GM06990 (cell line): ENCODE measurements at regions not wholly inside any gene's neighbourhood (a gene's known extent, or its start where the extent isn't known, plus 50 kb on each side); places are given as distances from the start of the nearest gene placed in this dataset.

Source experiments
- DNase-seq: peaks from one replicate; pipeline ENCODE4 v3.0.0-alpha.2; 2011; ENCODE audit not compliant: insufficient read length; ENCODE audit errors: extremely low read depth
- H3K27me3 ChIP-seq: replicated peaks from 2 replicates; pipeline ENCODE4 v1.6.0; 2011; ENCODE audit warnings: low read length; ENCODE audit not compliant: control insufficient read depth, insufficient read depth
- H3K36me3 ChIP-seq: 2 replicates; pipeline ENCODE4 v1.5.1; 2011; ENCODE audit warnings: low read length; ENCODE audit not compliant: control insufficient read depth, insufficient read depth
- H3K4me3 ChIP-seq: replicated peaks from 2 replicates; pipeline ENCODE4 v1.5.1; 2011; ENCODE audit warnings: low read depth, mild to moderate bottlenecking, control low read depth, low read length
- CTCF ChIP-seq: IDR thresholded peaks from 2 replicates; pipeline ENCODE4 v1.5.1; 2011; ENCODE audit warnings: low read length, control low read depth, mild to moderate bottlenecking, inconsistent platforms; ENCODE audit not compliant: insufficient read depth, poor library complexity, severe bottlenecking

GRCh38 chr2:129393816-129394215 lies 585.6 kb upstream of the RAB6C start:
- H3K27me3 ChIP-seq, result no peaks in the 10 kb centered on the region
- no peak overlapping the region for H3K4me3 ChIP-seq
- no peak for TF ChIP-seq CTCF
- no peaks in the 10 kb centered on the region for H3K36me3 ChIP-seq
- DNase-seq, result no peak

- H3K4me3 ChIP-seq, result no peak overlapping the region
- TF ChIP-seq CTCF, result peak; percentile 89
- H3K27me3 ChIP-seq, result no peaks in the 10 kb centered on the region
- no peaks in the 10 kb centered on the region for H3K36me3 ChIP-seq
- no peak for DNase-seq
Measured at GRCh38 chr2:129396980-129397599, 582.4 kb upstream of the RAB6C start.

GRCh38 chr2:129400826-129401225 lies 578.6 kb upstream of the RAB6C start:
- H3K4me3 ChIP-seq, result no peak overlapping the region
- no peak for TF ChIP-seq CTCF
- no peaks in the 10 kb centered on the region for H3K36me3 ChIP-seq
- no peaks in the 10 kb centered on the region for H3K27me3 ChIP-seq
- no peak for DNase-seq

- DNase-seq, result no peak
- no peaks in the 10 kb centered on the region for H3K36me3 ChIP-seq
- no peak overlapping the region for H3K4me3 ChIP-seq
- H3K27me3 ChIP-seq, result no peaks in the 10 kb centered on the region
- TF ChIP-seq CTCF, result no peak
Measured at GRCh38 chr2:129402076-129402475, 577.4 kb upstream of the RAB6C start.

GRCh38 chr2:129404000-129404685 lies 575.3 kb upstream of the RAB6C start:
- Histone ChIP-seq H3K4me3 (no peak overlapping the region), H3K36me3 (no peaks in the 10 kb centered on the region), H3K27me3 (no peaks in the 10 kb centered on the region)
- TF ChIP-seq CTCF, result no peak
- no peak for DNase-seq
